ENCODE measurements at regions not wholly inside any gene's neighbourhood (a gene's known extent, or its start where the extent isn't known, plus 50 kb on each side); places are given as distances from the start of the nearest gene placed in this dataset.

- no peak overlapping the region for H3K4me3 ChIP-seq (ENCODE audit: extremely low read depth in 1 of 4, insufficient read depth in 2 of 4, low read depth in 3 of 4, low read length in 4 of 4)
- H2AFZ ChIP-seq (ENCODE audit: low read length), result no peak overlapping the region
- H4K20me1 ChIP-seq (replicated peaks in 1 of 2; ENCODE audit: control insufficient read depth in 1 of 2, insufficient read depth in 2 of 2, low read length in 2 of 2), result no peaks in the 10 kb centered on the region
- no peak overlapping the region for H3K23ac ChIP-seq (ENCODE audit: insufficient read length)
- no peak overlapping the region for H3K18ac ChIP-seq (ENCODE audit: extremely low read depth, low read length)
- FAIRE-seq (no peak), DNase-seq (ENCODE audit: low read depth in 1 of 2, low spot score in 2 of 2) (no peak)
- H3K4ac ChIP-seq (replicated peaks; ENCODE audit: insufficient read length, low read depth, low read length), result no peak overlapping the region
- H3K9me3 ChIP-seq (ENCODE audit: insufficient read depth in 2 of 2, low read depth in 1 of 2, low read length in 1 of 2), result no peaks in the 10 kb centered on the region
- H2BK5ac ChIP-seq (ENCODE audit: low read depth, low read length), result no peak overlapping the region
- H3K36me3 ChIP-seq (ENCODE audit: control insufficient read depth in 2 of 4, insufficient read depth in 4 of 4, low read length in 3 of 4), result no peaks in the 10 kb centered on the region
- H2BK15ac ChIP-seq (ENCODE audit: low read length), result no peak overlapping the region
- H3K9ac ChIP-seq (replicated peaks in 1 of 4; ENCODE audit: extremely low read depth in 1 of 4, low read depth in 3 of 4, low read length in 3 of 4), result no peak overlapping the region
- H3K79me1 ChIP-seq (ENCODE audit: low read depth, low read length), result no peaks in the 10 kb centered on the region
- POLR2A ChIA-PET (ENCODE audit: partially characterized antibody), result no interaction called here
- no peak overlapping the region for H2BK20ac ChIP-seq (ENCODE audit: low read length)
- 87% methylated on average over 6 of the region's 6 CpGs; no CpG with 5 or more reads in 1 of the 2 experiments for WGBS, 2 experiments (ENCODE audit: extremely low coverage in 1 of 2, insufficient coverage in 1 of 2, insufficient read length in 1 of 2, insufficient replicate concordance in 2 of 2, low coverage in 1 of 2, low lambda C conversion rate in 2 of 2, missing lambda C conversion rate in 1 of 2)
- H2AK5ac ChIP-seq (ENCODE audit: low read depth, low read length), result no peak overlapping the region
- TF ChIP-seq GTF2F1 (IDR thresholded peaks at IDR 0.05; ENCODE audit: borderline replicate concordance, low read depth, low read length) (no peak), HDAC2 (IDR thresholded peaks at IDR 0.05; ENCODE audit: borderline replicate concordance in 1 of 2, low read depth in 2 of 2, low read length in 2 of 2) (no peak), POU5F1 (IDR thresholded peaks at IDR 0.05; ENCODE audit: low read depth, low read length) (no peak), TEAD4 (IDR thresholded peaks at IDR 0.05; ENCODE audit: low read depth, low read length) (no peak), CHD1 (IDR thresholded peaks at IDR 0.05; ENCODE audit: low read depth, low read length) (no peak), TAF1 (IDR thresholded peaks at IDR 0.05; ENCODE audit: low read depth, low read length) (no peak), BCL11A (IDR thresholded peaks at IDR 0.05; ENCODE audit: low read depth in 2 of 2, low read length in 2 of 2) (no peak), SIRT6 (IDR thresholded peaks at IDR 0.05; ENCODE audit: low read length) (no peak), SP1 (IDR thresholded peaks at IDR 0.05; ENCODE audit: low read depth, low read length) (no peak), SUZ12 (IDR thresholded peaks at IDR 0.05; ENCODE audit: low read length) (no peak)
- H3K27ac ChIP-seq (ENCODE audit: low read depth, low read length), result no peak overlapping the region
- CTCF ChIA-PET (ENCODE audit: partially characterized antibody), result interaction anchor here (1.3 kb wide), 1 partner anchor 116 kb away, joined by 4 read pairs; no protein-coding TSS in a partner anchor
- H3K79me2 ChIP-seq (ENCODE audit: control insufficient read depth in 1 of 2, insufficient read depth in 2 of 2, low read length in 2 of 2), result no peaks in the 10 kb centered on the region
- no peak overlapping the region for H3K4me2 ChIP-seq (ENCODE audit: insufficient read depth in 1 of 2, low read depth in 2 of 2, low read length in 2 of 2)
- peaks cover 7% of the 10 kb centered on the region; the same call in 1 of the 2 replicates for H3K23me2 ChIP-seq (ENCODE audit: low read depth, low read length)
- H3K56ac ChIP-seq (replicated peaks; ENCODE audit: insufficient read length, low read depth, low read length), result no peak overlapping the region
- no peak overlapping the region for H4K8ac ChIP-seq (ENCODE audit: extremely low read depth, insufficient read depth, low read length)
- no peaks in the 10 kb centered on the region for H3K4me1 ChIP-seq (replicated peaks in 1 of 4; ENCODE audit: control insufficient read depth in 3 of 4, insufficient read depth in 4 of 4, low read length in 3 of 4)
- H2BK120ac ChIP-seq (replicated peaks; ENCODE audit: low read depth, low read length), result no peak overlapping the region
- no peaks in the 10 kb centered on the region for H3K27me3 ChIP-seq (replicated peaks in 1 of 4; ENCODE audit: control insufficient read depth in 3 of 4, extremely low read depth in 1 of 4, insufficient read depth in 3 of 4, low read length in 3 of 4)
- no peak overlapping the region for H4K5ac ChIP-seq (ENCODE audit: insufficient read length, low read depth, low read length)
- H4K91ac ChIP-seq (replicated peaks; ENCODE audit: insufficient read length, low read length), result no peak overlapping the region
- H2BK12ac ChIP-seq (ENCODE audit: low read depth, low read length), result no peak overlapping the region
- no peak overlapping the region for H3K14ac ChIP-seq (ENCODE audit: insufficient read length)
These were observed 257.6 kb downstream of the ANKRD60 start for GRCh38 chr20:57970856-57971255.

Measured in H1 (cell line).